ENCODE measurements at regions not wholly inside any gene's neighbourhood (a gene's known extent, or its start where the extent isn't known, plus 50 kb on each side); places are given as distances from the start of the nearest gene placed in this dataset.

GRCh38 chr4:45668128-45668527 is 455.7 kb downstream of the GABRG1 start (continued):
- no peak for TF ChIP-seq ZSCAN29 (IDR thresholded peaks at IDR 0.05)
- no peak for TF ChIP-seq SMARCA5 (IDR thresholded peaks at IDR 0.05)

GRCh38 chr4:45663628-45664081 is 460.2 kb downstream of the GABRG1 start:
- H3K79me2 ChIP-seq (ENCODE audit: control insufficient read depth, insufficient read depth, low read length), result no peaks in the 10 kb centered on the region
- 25% methylated on average over 2 of the region's 2 CpGs for WGBS (ENCODE audit: insufficient coverage, insufficient replicate concordance, low lambda C conversion rate, missing lambda C conversion rate)
- H3K27me3 ChIP-seq (replicated peaks in 1 of 2; ENCODE audit: control insufficient read depth in 2 of 2, insufficient read depth in 2 of 2, low read length in 1 of 2), result no peaks in the 10 kb centered on the region
- no peak for TF ChIP-seq E2F8 (IDR thresholded peaks at IDR 0.05; ENCODE audit: low read depth, partially characterized antibody)
- TF ChIP-seq SMARCA5 (IDR thresholded peaks at IDR 0.05), result no peak
- TF ChIP-seq RFX5 (IDR thresholded peaks at IDR 0.05; ENCODE audit: low read depth, low read length), result no peak
- no peak for TF ChIP-seq IKZF2 (IDR thresholded peaks at IDR 0.05)
- TF ChIP-seq RB1 (IDR thresholded peaks at IDR 0.05; ENCODE audit: borderline replicate concordance), result no peak
- no peak overlapping the region for H3K9ac ChIP-seq (ENCODE audit: control insufficient read depth, insufficient read depth, low read length)
- BruUV-seq (replicated peaks), result no TSS peak
- SMC1A ChIA-PET (ENCODE audit: uncharacterized antibody, unreplicated experiment), result no interaction called here
- POLR2A ChIA-PET, result no interaction called here
- H3K4me3 ChIP-seq, result no peak overlapping the region
- RAD21 ChIA-PET (ENCODE audit: unreplicated experiment), result no interaction called here
- in situ Hi-C loops (cut with MboI) (no loop called here), intact Hi-C loops (cut with micrococcal nuclease; ENCODE audit: unreplicated experiment) (no loop called here)
- no peaks in the 10 kb centered on the region for H3K9me3 ChIP-seq (replicated peaks; ENCODE audit: control insufficient read depth, insufficient read depth, low read length)
- no peak for DNase-seq (ENCODE audit: low read depth, low spot score)
- no peak for FAIRE-seq
- CTCF ChIA-PET, result interaction anchor here (0.8 kb wide), 1 partner anchor 9 kb away, joined by 3 read pairs; no protein-coding TSS in a partner anchor
- no peaks in the 10 kb centered on the region for H3K4me1 ChIP-seq (ENCODE audit: control insufficient read depth, insufficient read depth, low read length)
- no peak overlapping the region for H2AFZ ChIP-seq (ENCODE audit: control insufficient read depth, low read depth, low read length)
- H4K20me1 ChIP-seq (ENCODE audit: control insufficient read depth, insufficient read depth), result no peaks in the 10 kb centered on the region
- no peak overlapping the region for H3K4me2 ChIP-seq (ENCODE audit: control insufficient read depth, insufficient read depth)
- ATAC-seq, result no peak
- H3K27ac ChIP-seq (ENCODE audit: control insufficient read depth, insufficient read depth), result no peak overlapping the region
- H3K36me3 ChIP-seq (ENCODE audit: control insufficient read depth in 2 of 2, insufficient read depth in 2 of 2, low read length in 1 of 2), result no peaks in the 10 kb centered on the region

Measured in GM12878 (cell line).